Dendritic cell treated with granulocyte-macrophage colony-stimulating factor and Interleukin-4, amounts not matched to agents 40 ng/mL and 50 ng/mL, for 4 days (primary cell): ENCODE measurements at regions not wholly inside any gene's neighbourhood (a gene's known extent, or its start where the extent isn't known, plus 50 kb on each side); places are given as distances from the start of the nearest gene placed in this dataset.
"Not testable (repeated sequence)": the region's sequence is repeated elsewhere in the genome, so short reads cannot be mapped to it uniquely, and the experiment has no call there.

Experiments
- H3K27ac Mint-ChIP-seq: one replicate; pipeline ENCODE4 v1.8.0; 2022; ENCODE audit warnings: mild to moderate bottlenecking, mixed read lengths
- H3K27me3 Mint-ChIP-seq: one replicate; pipeline ENCODE4 v1.8.0; 2022; ENCODE audit warnings: mild to moderate bottlenecking, mixed read lengths
- H3K36me3 Mint-ChIP-seq: one replicate; pipeline ENCODE4 v1.8.0; 2022; ENCODE audit warnings: low read depth, mixed read lengths
- H3K4me1 Mint-ChIP-seq: one replicate; pipeline ENCODE4 v1.8.0; 2022; ENCODE audit warnings: low read depth, mixed read lengths
- H3K4me3 Mint-ChIP-seq: one replicate; pipeline ENCODE4 v1.8.0; 2022; ENCODE audit warnings: mild to moderate bottlenecking, moderate library complexity, mixed read lengths
- H3K9me3 Mint-ChIP-seq: one replicate; pipeline ENCODE4 v1.8.0; 2022; ENCODE audit warnings: mixed read lengths
- intact Hi-C: fragments of 100-400 bp; cut with micrococcal nuclease; formaldehyde crosslinking; loops from one replicate; pipeline ENCODE4 v1.15.0; 2022

GRCh38 chr5:25423271-25423670 lies 778.5 kb upstream of the CDH10 start:
- Mint-ChIP-seq H3K4me1 (no peaks in the 10 kb centered on the region), H3K27me3 (no peaks in the 10 kb centered on the region), H3K36me3 (no peaks in the 10 kb centered on the region), H3K9me3 (no peaks in the 10 kb centered on the region), H3K27ac (no peak overlapping the region), H3K4me3 (no peak overlapping the region)
- intact Hi-C loops: no loop called here

GRCh38 chr5:25419684-25420083 lies 774.9 kb upstream of the CDH10 start:
- Mint-ChIP-seq H3K27me3 (no peaks in the 10 kb centered on the region), H3K4me1 (no peaks in the 10 kb centered on the region), H3K9me3 (no peaks in the 10 kb centered on the region), H3K36me3 (no peaks in the 10 kb centered on the region), H3K4me3 (no peak overlapping the region), H3K27ac (no peak overlapping the region)
- intact Hi-C loops: no loop called here

GRCh38 chr5:25418978-25419377 lies 774.2 kb upstream of the CDH10 start:
- Mint-ChIP-seq H3K27me3 (no peaks in the 10 kb centered on the region), H3K36me3 (no peaks in the 10 kb centered on the region), H3K4me1 (no peaks in the 10 kb centered on the region), H3K4me3 (no peak overlapping the region), H3K27ac (no peak overlapping the region), H3K9me3 (no peaks in the 10 kb centered on the region)
- intact Hi-C loops: no loop called here

DNA sequence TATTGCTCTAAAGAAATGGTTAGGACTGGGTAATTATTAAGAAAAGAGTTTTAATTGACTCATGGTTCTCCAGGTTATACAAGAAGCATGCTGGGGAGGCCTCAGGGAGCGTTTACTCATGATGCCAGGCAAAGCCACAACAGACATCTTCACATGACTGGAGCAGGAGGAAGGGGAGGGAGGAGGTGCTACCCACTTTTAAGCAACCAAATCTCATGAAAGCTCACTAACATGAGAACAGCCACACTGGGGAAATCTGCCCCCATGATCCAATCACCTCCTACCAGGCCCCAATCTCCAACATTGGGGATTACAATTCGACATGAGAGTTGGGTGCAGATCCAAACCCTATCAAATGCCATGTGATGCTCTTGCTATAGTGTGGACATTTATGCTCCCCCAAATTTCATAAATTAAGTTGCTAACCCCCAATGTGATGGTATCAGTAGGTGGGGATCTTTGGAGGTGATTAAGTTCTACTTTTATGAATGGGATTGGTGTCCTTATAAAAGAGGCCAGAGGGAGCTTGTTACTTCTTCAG lies 773.6 kb upstream of the CDH10 start:
- intact Hi-C loops: no loop called here
- Mint-ChIP-seq H3K4me3 (no peak overlapping the region), H3K27me3 (no peaks in the 10 kb centered on the region), H3K4me1 (no peaks in the 10 kb centered on the region), H3K9me3 (no peaks in the 10 kb centered on the region), H3K27ac (no peak overlapping the region), H3K36me3 (no peaks in the 10 kb centered on the region)

GRCh38 chr5:25416960-25417359 lies 772.2 kb upstream of the CDH10 start:
- H3K4me1 Mint-ChIP-seq: no peaks in the 10 kb centered on the region
- intact Hi-C loops: no loop called here
- H3K9me3 Mint-ChIP-seq: no peaks in the 10 kb centered on the region
- H3K27me3 Mint-ChIP-seq: no peaks in the 10 kb centered on the region
- H3K4me3 Mint-ChIP-seq: no peak overlapping the region
- no peak overlapping the region for H3K27ac Mint-ChIP-seq
- no peaks in the 10 kb centered on the region for H3K36me3 Mint-ChIP-seq

GRCh38 chr5:25415970-25416369 lies 771.2 kb upstream of the CDH10 start:
- no peaks in the 10 kb centered on the region for H3K4me1 Mint-ChIP-seq
- intact Hi-C loops: no loop called here
- H3K27me3 Mint-ChIP-seq: no peaks in the 10 kb centered on the region
- H3K9me3 Mint-ChIP-seq: peaks cover 7% of the 10 kb centered on the region
- H3K36me3 Mint-ChIP-seq: no peaks in the 10 kb centered on the region
- no peak overlapping the region for H3K4me3 Mint-ChIP-seq
- no peak overlapping the region for H3K27ac Mint-ChIP-seq

DNA sequence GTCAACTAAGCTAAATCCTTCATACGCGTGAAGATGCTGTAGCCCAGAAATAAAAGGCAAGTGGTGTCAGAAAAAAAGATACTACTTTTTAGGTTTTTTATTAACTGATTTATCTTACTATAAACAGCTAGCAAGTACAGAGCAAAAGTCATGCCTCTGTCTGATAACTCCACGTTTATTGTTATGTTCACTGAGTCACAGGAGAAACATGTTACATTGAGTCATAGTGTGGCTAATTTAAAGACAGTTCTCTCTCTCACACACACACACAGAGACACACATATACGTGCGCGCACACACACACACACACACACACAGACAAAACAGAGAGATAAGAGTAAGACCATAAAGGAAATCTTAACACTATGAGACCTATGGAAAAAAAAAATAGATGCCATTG lies 770.0 kb upstream of the CDH10 start:
- Mint-ChIP-seq H3K27ac (no peak overlapping the region), H3K4me3 (no peak overlapping the region), H3K27me3 (no peaks in the 10 kb centered on the region), H3K4me1 (no peaks in the 10 kb centered on the region), H3K36me3 (no peaks in the 10 kb centered on the region), H3K9me3 (peaks cover 9% of the 10 kb centered on the region)
- intact Hi-C loops: no loop called here

DNA sequence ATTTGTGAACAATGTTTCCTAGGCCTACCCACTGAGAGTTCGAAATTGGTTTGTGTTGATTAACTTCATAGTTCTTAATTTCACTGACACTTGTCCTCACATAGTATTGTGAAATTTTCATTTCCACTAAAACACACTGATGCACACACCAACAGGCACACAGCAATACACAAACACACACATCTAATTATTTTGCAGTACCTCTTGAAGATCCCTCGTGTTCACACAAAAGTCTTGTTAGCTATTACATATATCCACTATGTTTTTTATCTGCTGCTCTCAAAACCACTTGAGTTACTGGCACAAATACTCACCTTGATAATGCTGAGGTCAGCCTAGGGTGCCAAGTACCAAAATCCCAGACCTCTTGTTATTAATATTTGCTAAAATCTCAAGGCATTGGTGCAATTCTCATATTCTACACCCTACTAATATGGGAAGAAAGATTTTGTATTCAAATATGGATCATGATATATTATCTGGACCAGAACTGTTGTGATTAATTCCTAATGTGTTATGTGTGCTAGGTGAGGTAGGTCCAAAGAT lies 767.4 kb upstream of the CDH10 start:
- no peaks in the 10 kb centered on the region for H3K4me1 Mint-ChIP-seq
- no peaks in the 10 kb centered on the region for H3K27me3 Mint-ChIP-seq
- H3K36me3 Mint-ChIP-seq: no peaks in the 10 kb centered on the region
- no peak overlapping the region for H3K4me3 Mint-ChIP-seq
- intact Hi-C loops: no loop called here
- no peak overlapping the region for H3K27ac Mint-ChIP-seq
- H3K9me3 Mint-ChIP-seq: peaks cover 27% of the 10 kb centered on the region

DNA sequence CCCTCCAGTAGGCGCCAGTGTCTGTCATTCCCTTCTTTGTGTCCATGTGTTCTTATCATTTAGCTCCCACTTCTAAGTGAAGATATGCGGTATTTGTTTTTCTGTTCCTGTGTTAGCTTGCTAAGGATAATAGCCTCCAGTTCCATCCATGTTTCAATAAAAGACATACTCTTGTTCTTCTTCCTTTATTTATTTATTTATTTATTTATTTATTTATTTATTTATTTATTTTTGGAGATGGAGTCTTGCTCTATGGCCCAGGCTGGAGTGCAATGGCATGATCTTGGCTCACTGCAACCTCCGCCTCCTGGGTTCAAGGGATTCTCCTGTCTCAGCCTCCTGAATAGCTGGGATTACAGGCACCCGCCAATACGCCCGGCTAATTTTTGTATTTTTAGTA lies 762.6 kb upstream of the CDH10 start:
- H3K4me1 Mint-ChIP-seq, H3K27ac Mint-ChIP-seq, H3K4me3 Mint-ChIP-seq, intact Hi-C loops, H3K27me3 Mint-ChIP-seq, H3K36me3 Mint-ChIP-seq: not testable (repeated sequence)
- peaks cover 51% of the 10 kb centered on the region for H3K9me3 Mint-ChIP-seq

- intact Hi-C loops: no loop called here
- H3K36me3 Mint-ChIP-seq: no peaks in the 10 kb centered on the region
- no peak overlapping the region for H3K4me3 Mint-ChIP-seq
These were observed 761.1 kb upstream of the CDH10 start for GRCh38 chr5:25405850-25406249.

GRCh38 chr5:25399878-25400480 lies 755.2 kb upstream of the CDH10 start:
- no peaks in the 10 kb centered on the region for H3K36me3 Mint-ChIP-seq
- no peak overlapping the region for H3K27ac Mint-ChIP-seq
- H3K9me3 Mint-ChIP-seq: peaks cover 16% of the 10 kb centered on the region
- no peaks in the 10 kb centered on the region for H3K4me1 Mint-ChIP-seq
- intact Hi-C loops: no loop called here
- no peaks in the 10 kb centered on the region for H3K27me3 Mint-ChIP-seq
- H3K4me3 Mint-ChIP-seq: no peak overlapping the region

More at GRCh38 chr5:25405850-25406249, 761.1 kb upstream of the CDH10 start:
- Mint-ChIP-seq H3K9me3 (peaks cover 42% of the 10 kb centered on the region), H3K27me3 (no peaks in the 10 kb centered on the region), H3K4me1 (no peaks in the 10 kb centered on the region), H3K27ac (no peak overlapping the region)

- Mint-ChIP-seq H3K36me3 (no peaks in the 10 kb centered on the region), H3K9me3 (peaks cover 12% of the 10 kb centered on the region)
- intact Hi-C loops: no loop called here
These were observed 749.2 kb upstream of the CDH10 start for GRCh38 chr5:25393957-25394356.

GRCh38 chr5:25393256-25393655 lies 748.5 kb upstream of the CDH10 start:
- no peak overlapping the region for H3K4me3 Mint-ChIP-seq
- no peaks in the 10 kb centered on the region for H3K4me1 Mint-ChIP-seq
- H3K27me3 Mint-ChIP-seq: no peaks in the 10 kb centered on the region
- no peaks in the 10 kb centered on the region for H3K36me3 Mint-ChIP-seq
- no peak overlapping the region for H3K27ac Mint-ChIP-seq
- H3K9me3 Mint-ChIP-seq: peaks cover 14% of the 10 kb centered on the region
- intact Hi-C loops: no loop called here

More at GRCh38 chr5:25393957-25394356, 749.2 kb upstream of the CDH10 start:
- Mint-ChIP-seq H3K4me1 (no peaks in the 10 kb centered on the region), H3K4me3 (no peak overlapping the region), H3K27ac (no peak overlapping the region), H3K27me3 (no peaks in the 10 kb centered on the region)

DNA sequence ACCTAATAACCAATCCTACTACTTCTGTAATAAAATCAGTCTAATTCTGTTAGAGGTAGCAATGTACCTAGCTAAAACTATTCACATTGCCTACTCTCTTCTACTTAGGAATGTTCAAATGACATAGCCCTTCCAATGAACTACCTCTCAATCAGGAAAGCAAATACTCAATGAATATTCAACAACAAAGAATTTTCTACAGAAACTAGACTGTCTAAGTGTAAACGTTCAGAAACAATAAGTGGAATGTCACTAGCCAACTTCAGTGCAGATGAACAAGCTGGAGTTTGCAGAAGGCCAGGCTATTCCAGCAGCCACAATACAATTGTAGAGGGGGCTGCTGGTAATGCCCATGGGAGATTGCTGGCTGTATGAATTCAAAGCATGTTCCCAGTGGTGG lies 743.2 kb upstream of the CDH10 start:
- no peaks in the 10 kb centered on the region for H3K27me3 Mint-ChIP-seq
- H3K27ac Mint-ChIP-seq: no peak overlapping the region
- intact Hi-C loops: no loop called here
- no peak overlapping the region for H3K4me3 Mint-ChIP-seq
- peaks cover 33% of the 10 kb centered on the region for H3K9me3 Mint-ChIP-seq
- no peaks in the 10 kb centered on the region for H3K36me3 Mint-ChIP-seq
- no peaks in the 10 kb centered on the region for H3K4me1 Mint-ChIP-seq

GRCh38 chr5:25362799-25363198 lies 718.0 kb upstream of the CDH10 start:
- no peaks in the 10 kb centered on the region for H3K4me1 Mint-ChIP-seq
- H3K36me3 Mint-ChIP-seq: no peaks in the 10 kb centered on the region
- no peaks in the 10 kb centered on the region for H3K27me3 Mint-ChIP-seq
- H3K27ac Mint-ChIP-seq: no peak overlapping the region
- intact Hi-C loops: no loop called here
- no peak overlapping the region for H3K4me3 Mint-ChIP-seq
- H3K9me3 Mint-ChIP-seq: peaks cover 75% of the 10 kb centered on the region
